GM21526 (cell line): ENCODE measurements at regions not wholly inside any gene's neighbourhood (a gene's known extent, or its start where the extent isn't known, plus 50 kb on each side); places are given as distances from the start of the nearest gene placed in this dataset.
"Not testable (repeated sequence)": the region's sequence is repeated elsewhere in the genome, so short reads cannot be mapped to it uniquely, and the experiment has no call there.

Source experiments
- ATAC-seq: cut with Tn5 transposase; IDR thresholded peaks from one replicate; pipeline ENCODE4 v1.9.1; 2021; ENCODE audit warnings: moderate library complexity; ENCODE audit not compliant: unreplicated experiment, low FRiP score

GRCh38 chr6:14984519-14984853, 261.4 kb upstream of the JARID2 start:
- no peak for ATAC-seq

- no peak for ATAC-seq
Observed at GRCh38 chr6:14985366-14985765, 260.5 kb upstream of the JARID2 start.

GRCh38 chr6:14986370-14986769, 259.5 kb upstream of the JARID2 start:
- ATAC-seq = no peak

GRCh38 chr6:14987490-14987889, 258.4 kb upstream of the JARID2 start:
- ATAC-seq = no peak

GRCh38 chr6:14992382-14992781, 253.5 kb upstream of the JARID2 start:
- ATAC-seq = no peak

GRCh38 chr6:14995208-14995607, 250.7 kb upstream of the JARID2 start:
- ATAC-seq = no peak

- ATAC-seq = no peak
Observed at GRCh38 chr6:14995966-14996602, 249.8 kb upstream of the JARID2 start.

GRCh38 chr6:14996892-14997291, 249.0 kb upstream of the JARID2 start:
- no peak for ATAC-seq

- ATAC-seq = no peak
Observed at GRCh38 chr6:14997507-14997906, 248.4 kb upstream of the JARID2 start.

GRCh38 chr6:14999106-14999505, 246.8 kb upstream of the JARID2 start:
- no peak for ATAC-seq

GRCh38 chr6:15001326-15001910, 244.5 kb upstream of the JARID2 start:
- no peak for ATAC-seq

- ATAC-seq = no peak
Observed at GRCh38 chr6:15008269-15008668, 237.6 kb upstream of the JARID2 start.

GRCh38 chr6:15014958-15015357, 230.9 kb upstream of the JARID2 start:
- ATAC-seq = no peak

- no peak for ATAC-seq
Observed at GRCh38 chr6:15016813-15017212, 229.1 kb upstream of the JARID2 start.

GRCh38 chr6:15017261-15017660, 228.6 kb upstream of the JARID2 start:
- no peak for ATAC-seq

- no peak for ATAC-seq
Observed at GRCh38 chr6:15017803-15018202, 228.1 kb upstream of the JARID2 start.

- ATAC-seq = no peak
Observed at GRCh38 chr6:15020119-15020770, 225.6 kb upstream of the JARID2 start.

- ATAC-seq = no peak
Observed at GRCh38 chr6:15021074-15021473, 224.8 kb upstream of the JARID2 start.

GRCh38 chr6:15023018-15023417, 222.9 kb upstream of the JARID2 start:
- ATAC-seq = not testable (repeated sequence)

- peak; percentile 95 for ATAC-seq
Observed at GRCh38 chr6:15023448-15023847, 222.4 kb upstream of the JARID2 start.

- no peak for ATAC-seq
Observed at GRCh38 chr6:15025446-15025845, 220.4 kb upstream of the JARID2 start.

GRCh38 chr6:15026832-15027231, 219.0 kb upstream of the JARID2 start:
- ATAC-seq = no peak
